Activated CD4-positive, alpha-beta T cell treated with anti-CD3 and anti-CD28 coated beads for 48 hours (primary cell): ENCODE measurements at regions not wholly inside any gene's neighbourhood (a gene's known extent, or its start where the extent isn't known, plus 50 kb on each side); places are given as distances from the start of the nearest gene placed in this dataset.
"Not testable (repeated sequence)": the region's sequence is repeated elsewhere in the genome, so short reads cannot be mapped to it uniquely, and the experiment has no call there.

Source experiments
- DNase-seq: peaks from one replicate; pipeline ENCODE4 v3.0.0-alpha.2; 2020

- no peak for DNase-seq
Observed at GRCh38 chr6:170232186-170233002, 58.5 kb downstream of the DLL1 start.

GRCh38 chr6:170231293-170232185, 59.3 kb downstream of the DLL1 start:
- no peak for DNase-seq

- no peak for DNase-seq
Observed at GRCh38 chr6:170230520-170231292, 60.2 kb downstream of the DLL1 start.

GRCh38 chr6:170229851-170230519, 60.9 kb downstream of the DLL1 start:
- no peak for DNase-seq

- DNase-seq = no peak
Observed at GRCh38 chr6:170229396-170229795, 61.5 kb downstream of the DLL1 start.

- DNase-seq = no peak
Observed at GRCh38 chr6:170228946-170229310, 62.0 kb downstream of the DLL1 start.

GRCh38 chr6:170227996-170228945, 62.6 kb downstream of the DLL1 start:
- no peak for DNase-seq

- no peak for DNase-seq
Observed at GRCh38 chr6:170227521-170227983, 63.3 kb downstream of the DLL1 start.

GRCh38 chr6:170226647-170227046, 64.2 kb downstream of the DLL1 start:
- DNase-seq = no peak

GRCh38 chr6:170225852-170226417, 64.9 kb downstream of the DLL1 start:
- no peak for DNase-seq

GRCh38 chr6:170224694-170225660, 65.9 kb downstream of the DLL1 start:
- DNase-seq = no peak

GRCh38 chr6:170223718-170224693, 66.9 kb downstream of the DLL1 start:
- no peak for DNase-seq

GRCh38 chr6:170222498-170223471, 68.1 kb downstream of the DLL1 start:
- no peak for DNase-seq

- DNase-seq = no peak
Observed at GRCh38 chr6:170221753-170222400, 69.0 kb downstream of the DLL1 start.

- no peak for DNase-seq
Observed at GRCh38 chr6:170221052-170221752, 69.7 kb downstream of the DLL1 start.

GRCh38 chr6:170213637-170214018, 77.2 kb downstream of the DLL1 start:
- not testable (repeated sequence) for DNase-seq
